IPS DF 6.9 (cell line): ENCODE measurements at regions not wholly inside any gene's neighbourhood (a gene's known extent, or its start where the extent isn't known, plus 50 kb on each side); places are given as distances from the start of the nearest gene placed in this dataset.

ENCODE experiments used
- DNase-seq: peaks from one replicate; pipeline ENCODE4 v3.0.0-alpha.2; 2013; ENCODE audit warnings: low read depth, low spot score
- H3K27ac ChIP-seq: one replicate; pipeline ENCODE4 v1.5.1; 2013; ENCODE audit warnings: low read length, control low read depth
- H3K27me3 ChIP-seq: 2 replicates; pipeline ENCODE4 v1.6.1; 2013; ENCODE audit warnings: mild to moderate bottlenecking, low read length; ENCODE audit not compliant: control insufficient read depth, insufficient read depth
- H3K36me3 ChIP-seq: 2 replicates; pipeline ENCODE4 v1.6.1; 2013; ENCODE audit warnings: low read length; ENCODE audit not compliant: control insufficient read depth, insufficient read depth
- H3K4me1 ChIP-seq: 2 replicates; pipeline ENCODE4 v1.6.1; 2013; ENCODE audit warnings: low read length; ENCODE audit not compliant: control insufficient read depth, insufficient read depth
- H3K4me3 ChIP-seq: 2 replicates; pipeline ENCODE4 v1.5.1; 2013; ENCODE audit warnings: mild to moderate bottlenecking, low read length
- H3K9me3 ChIP-seq: 2 replicates; pipeline ENCODE4 v1.6.1; 2013; ENCODE audit warnings: low read length, inconsistent platforms; ENCODE audit not compliant: control insufficient read depth, insufficient read depth
- WGBS: extraction: QIAGEN DNeasy Blood & Tissue Kit; methylation state at CpG from one replicate; pipeline ENCODE4 v1.1.7; 2013; ENCODE audit warnings: mixed read lengths, missing lambda C conversion rate; ENCODE audit not compliant: insufficient read length, insufficient coverage; 5-methylcytosine and 5-hydroxymethylcytosine counted together

DNA sequence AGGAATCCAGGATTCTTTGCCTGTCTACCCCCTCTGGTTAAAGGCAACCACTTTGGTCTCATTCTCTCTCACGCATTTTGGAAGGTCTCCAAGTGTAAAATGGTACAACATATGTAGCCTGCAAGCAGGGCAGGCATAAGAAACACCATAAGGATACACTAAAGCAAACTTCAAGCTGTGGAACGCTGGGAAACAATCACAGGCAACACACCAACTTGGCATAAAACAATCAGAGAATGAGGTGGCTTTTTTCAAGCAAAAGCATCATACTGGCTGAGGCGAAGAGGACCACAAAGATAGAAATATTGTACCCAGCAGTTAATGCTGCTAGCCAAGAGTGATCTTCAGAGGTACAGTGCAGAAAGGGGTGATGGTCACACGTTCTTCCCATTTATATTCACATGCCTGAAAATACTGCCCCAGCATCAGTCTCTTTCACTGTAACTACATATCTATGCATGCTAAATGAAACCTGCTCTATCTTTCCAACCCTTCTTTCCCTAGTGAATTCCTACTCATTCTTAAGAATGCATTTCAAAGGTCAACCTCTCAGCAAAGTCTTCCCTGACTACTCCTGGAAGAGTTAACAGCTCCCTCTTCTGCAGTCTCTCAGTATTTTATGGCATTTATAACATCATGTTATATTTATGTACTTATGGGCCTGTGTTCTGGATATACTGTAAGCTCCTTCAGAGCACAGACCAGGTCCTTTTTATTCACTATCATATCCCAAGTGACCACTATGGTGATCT lies 71.9 kb upstream of the GALNT5 start:
- Histone ChIP-seq H3K9me3 (no peaks in the 10 kb centered on the region), H3K27ac (no peak overlapping the region), H3K27me3 (no peaks in the 10 kb centered on the region), H3K36me3 (no peaks in the 10 kb centered on the region), H3K4me3 (no peak overlapping the region), H3K4me1 (no peaks in the 10 kb centered on the region)
- WGBS, result no CpG with 5 or more reads among the region's 4 CpGs
- DNase-seq, result no peak

GRCh38 chr2:157190151-157190550 lies 67.4 kb upstream of the GALNT5 start:
- H3K4me1 ChIP-seq, result no peaks in the 10 kb centered on the region
- no CpG with 5 or more reads among the region's 4 CpGs for WGBS
- no peak overlapping the region for H3K27ac ChIP-seq
- H3K36me3 ChIP-seq, result no peaks in the 10 kb centered on the region
- no peaks in the 10 kb centered on the region for H3K27me3 ChIP-seq
- no peak overlapping the region for H3K4me3 ChIP-seq
- no peaks in the 10 kb centered on the region for H3K9me3 ChIP-seq
- DNase-seq, result no peak

DNA sequence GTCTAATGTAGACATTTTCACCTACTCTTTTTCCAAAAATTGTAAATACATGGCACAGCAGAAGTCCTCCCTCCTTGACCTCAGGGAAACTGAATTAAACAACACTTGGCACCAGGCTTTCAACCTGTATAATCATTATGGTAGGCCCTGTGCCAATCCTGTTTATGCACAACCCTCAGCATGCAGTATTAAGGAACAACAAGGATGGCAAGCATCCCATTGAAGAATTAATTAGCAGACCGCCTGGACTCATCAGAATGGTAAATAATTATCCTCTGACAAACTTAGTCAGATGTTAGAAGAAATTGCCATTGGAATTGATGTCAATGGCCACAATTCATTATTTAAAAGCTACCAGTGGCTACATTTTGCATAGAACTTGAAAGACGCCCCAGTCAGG lies 66.3 kb upstream of the GALNT5 start:
- no peak for DNase-seq
- no CpG with 5 or more reads among the region's 2 CpGs for WGBS
- Histone ChIP-seq H3K4me1 (no peaks in the 10 kb centered on the region), H3K27ac (no peak overlapping the region), H3K4me3 (no peak overlapping the region), H3K27me3 (no peaks in the 10 kb centered on the region), H3K9me3 (no peaks in the 10 kb centered on the region), H3K36me3 (no peaks in the 10 kb centered on the region)

- Histone ChIP-seq H3K36me3 (no peaks in the 10 kb centered on the region), H3K4me1 (no peaks in the 10 kb centered on the region), H3K27ac (no peak overlapping the region), H3K27me3 (no peaks in the 10 kb centered on the region), H3K4me3 (no peak overlapping the region), H3K9me3 (no peaks in the 10 kb centered on the region)
- no CpG with 5 or more reads among the region's 8 CpGs for WGBS
- DNase-seq, result no peak
Observed at GRCh38 chr2:157192445-157193423, 64.8 kb upstream of the GALNT5 start.

DNA sequence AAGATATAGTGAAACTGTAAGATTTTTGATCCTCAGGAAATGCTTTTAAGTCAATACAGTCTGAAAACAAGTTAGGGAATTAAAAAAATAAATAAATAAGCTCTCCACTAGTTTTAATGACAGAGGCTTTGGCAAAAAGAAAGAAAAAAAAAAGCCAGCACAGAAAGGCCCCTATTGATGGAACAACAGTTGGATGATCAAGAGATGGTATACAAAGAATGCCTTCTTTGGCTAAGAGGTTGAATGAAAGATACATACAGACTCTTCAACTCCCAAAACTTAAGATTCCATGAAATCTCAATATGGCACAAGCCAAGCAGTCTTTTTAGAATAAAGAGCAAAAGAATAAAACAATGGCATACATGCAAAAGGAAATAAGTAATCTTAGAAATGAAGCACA lies 64.0 kb upstream of the GALNT5 start:
- no peaks in the 10 kb centered on the region for H3K4me1 ChIP-seq
- H3K4me3 ChIP-seq, result no peak overlapping the region
- H3K9me3 ChIP-seq, result no peaks in the 10 kb centered on the region
- no peak overlapping the region for H3K27ac ChIP-seq
- H3K36me3 ChIP-seq, result no peaks in the 10 kb centered on the region
- no peak for DNase-seq
- H3K27me3 ChIP-seq, result no peaks in the 10 kb centered on the region

DNA sequence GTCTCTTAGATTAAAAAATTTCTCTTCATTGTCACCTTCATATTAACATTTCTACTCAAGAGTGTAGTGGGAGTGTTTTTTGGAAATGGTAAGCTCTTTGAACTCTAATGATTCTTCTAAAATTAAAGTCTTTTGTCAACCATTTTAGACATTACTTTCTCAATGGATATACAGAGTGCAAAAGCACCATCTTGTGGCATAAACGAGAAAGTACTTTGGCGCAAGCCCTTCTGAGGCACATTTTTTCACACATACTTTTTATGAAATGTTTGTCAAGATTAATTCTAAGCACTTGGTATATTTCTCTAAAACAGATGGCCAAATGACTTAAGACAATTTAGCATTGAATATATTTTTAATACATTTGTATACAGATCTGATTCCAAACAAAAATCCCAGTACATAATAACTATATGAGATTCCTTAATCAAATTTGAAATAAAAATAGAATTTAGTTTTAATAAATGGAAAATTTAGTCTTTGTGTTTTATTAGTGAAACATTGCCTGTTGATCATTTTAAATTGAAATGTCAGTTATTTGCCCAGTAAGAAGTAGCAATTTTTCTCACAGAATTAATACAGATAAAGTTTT lies 63.3 kb upstream of the GALNT5 start:
- no peak overlapping the region for H3K4me3 ChIP-seq
- no peaks in the 10 kb centered on the region for H3K9me3 ChIP-seq
- no CpG with 5 or more reads among the region's 2 CpGs for WGBS
- H3K4me1 ChIP-seq, result no peaks in the 10 kb centered on the region
- no peaks in the 10 kb centered on the region for H3K36me3 ChIP-seq
- DNase-seq, result peak; percentile 5
- H3K27me3 ChIP-seq, result no peaks in the 10 kb centered on the region
- no peak overlapping the region for H3K27ac ChIP-seq

GRCh38 chr2:157194844-157195243 lies 62.7 kb upstream of the GALNT5 start:
- no peaks in the 10 kb centered on the region for H3K36me3 ChIP-seq
- no peak overlapping the region for H3K27ac ChIP-seq
- H3K27me3 ChIP-seq, result no peaks in the 10 kb centered on the region
- no peaks in the 10 kb centered on the region for H3K4me1 ChIP-seq
- no peak for DNase-seq
- WGBS, result no CpG with 5 or more reads among the region's 4 CpGs
- no peaks in the 10 kb centered on the region for H3K9me3 ChIP-seq
- no peak overlapping the region for H3K4me3 ChIP-seq

GRCh38 chr2:157196956-157197355 lies 60.5 kb upstream of the GALNT5 start:
- H3K9me3 ChIP-seq, result no peaks in the 10 kb centered on the region
- H3K27ac ChIP-seq, result no peak overlapping the region
- H3K36me3 ChIP-seq, result no peaks in the 10 kb centered on the region
- no peak for DNase-seq
- no peaks in the 10 kb centered on the region for H3K4me1 ChIP-seq
- H3K4me3 ChIP-seq, result no peak overlapping the region
- WGBS, result no CpG with 5 or more reads among the region's 7 CpGs
- no peaks in the 10 kb centered on the region for H3K27me3 ChIP-seq

DNA sequence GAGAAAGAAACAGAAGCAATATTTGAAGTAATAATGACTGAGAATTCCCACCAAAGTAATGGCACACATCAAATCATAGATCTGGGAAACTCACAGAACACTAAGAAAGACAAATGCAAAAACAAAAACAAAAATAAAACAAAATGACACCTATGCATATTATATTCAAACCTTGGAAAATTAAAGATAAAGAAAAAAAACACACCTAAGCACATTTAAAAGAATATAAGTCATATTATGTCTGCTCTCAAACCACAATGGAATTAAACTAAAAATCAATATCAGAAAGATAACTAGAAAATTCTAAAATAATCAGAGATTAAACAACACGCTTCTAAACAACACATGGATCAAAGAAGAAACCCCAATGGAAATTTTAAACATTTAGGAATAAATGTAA lies 59.7 kb upstream of the GALNT5 start:
- no peaks in the 10 kb centered on the region for H3K4me1 ChIP-seq
- H3K9me3 ChIP-seq, result no peaks in the 10 kb centered on the region
- no CpG with 5 or more reads among the region's 1 CpG for WGBS
- H3K36me3 ChIP-seq, result no peaks in the 10 kb centered on the region
- H3K27me3 ChIP-seq, result no peaks in the 10 kb centered on the region
- no peak for DNase-seq
- no peak overlapping the region for H3K4me3 ChIP-seq
- H3K27ac ChIP-seq, result no peak overlapping the region

DNA sequence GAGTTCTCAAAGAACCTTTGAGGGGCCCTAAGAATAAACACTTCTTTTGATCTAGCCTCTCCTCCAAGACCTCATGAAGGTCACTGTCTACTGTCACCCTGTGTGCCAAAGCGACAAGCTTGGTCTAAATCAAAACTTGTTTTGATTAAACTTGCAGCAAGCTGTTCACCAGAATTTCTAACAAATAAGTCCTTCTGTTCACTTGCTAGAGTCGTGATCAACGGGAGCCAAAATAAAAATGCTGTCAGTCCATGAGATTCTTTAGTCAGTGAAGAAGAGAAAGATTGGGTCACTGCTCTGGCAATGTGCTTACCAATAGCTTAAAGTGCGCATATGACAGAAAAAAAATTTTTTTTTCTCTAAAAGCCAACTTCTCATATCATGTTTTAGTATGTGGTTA lies 53.9 kb upstream of the GALNT5 start:
- Histone ChIP-seq H3K27me3 (no peaks in the 10 kb centered on the region), H3K9me3 (no peaks in the 10 kb centered on the region), H3K36me3 (no peaks in the 10 kb centered on the region), H3K4me3 (no peak overlapping the region), H3K4me1 (no peaks in the 10 kb centered on the region), H3K27ac (no peak overlapping the region)
- no CpG with 5 or more reads among the region's 4 CpGs for WGBS
- DNase-seq, result no peak
